ENCODE measurements at regions not wholly inside any gene's neighbourhood (a gene's known extent, or its start where the extent isn't known, plus 50 kb on each side); places are given as distances from the start of the nearest gene placed in this dataset.

- no peak overlapping the region for H2AFZ ChIP-seq (ENCODE audit: low read length)
- H3K36me3 ChIP-seq (replicated peaks; ENCODE audit: insufficient read depth, low read length) = no peaks in the 10 kb centered on the region
- H3K4me3 ChIP-seq (ENCODE audit: low read length) = no peak overlapping the region
- no peaks in the 10 kb centered on the region for H3K9me2 ChIP-seq (replicated peaks; ENCODE audit: insufficient read depth, low read length)
- no peaks in the 10 kb centered on the region for H3K4me1 ChIP-seq (ENCODE audit: low read length)
- no peak overlapping the region for H3K27ac ChIP-seq (ENCODE audit: low read length)
- TF ChIP-seq EZH2phosphoT487 (IDR thresholded peaks at IDR 0.05; ENCODE audit: low read length) = no peak
- TF ChIP-seq CTCF (IDR thresholded peaks at IDR 0.05; ENCODE audit: low read length) = no peak
- TF ChIP-seq EZH2 (optimal IDR thresholded peaks at IDR 0.05; ENCODE audit: low read depth, low read length) = no peak
- H3K4me2 ChIP-seq (ENCODE audit: low read depth, low read length) = no peak overlapping the region
- H3K9me3 ChIP-seq (replicated peaks; ENCODE audit: insufficient read depth, low read length) = no peaks in the 10 kb centered on the region
- no peaks in the 10 kb centered on the region for H3K79me2 ChIP-seq (ENCODE audit: low read length)
- DNase-seq = no peak
- no peaks in the 10 kb centered on the region for H3K27me3 ChIP-seq (replicated peaks; ENCODE audit: insufficient read depth, low read length)
- H4K20me1 ChIP-seq (ENCODE audit: insufficient read depth, low read length) = no peaks in the 10 kb centered on the region
- H3F3A ChIP-seq (ENCODE audit: insufficient read depth, low read length) = no peaks in the 10 kb centered on the region
- H3K9ac ChIP-seq (ENCODE audit: low read length) = no peak overlapping the region
Measured at GRCh38 chr2:71811726-71812125, 335.9 kb downstream of the CYP26B1 start.

DNA sequence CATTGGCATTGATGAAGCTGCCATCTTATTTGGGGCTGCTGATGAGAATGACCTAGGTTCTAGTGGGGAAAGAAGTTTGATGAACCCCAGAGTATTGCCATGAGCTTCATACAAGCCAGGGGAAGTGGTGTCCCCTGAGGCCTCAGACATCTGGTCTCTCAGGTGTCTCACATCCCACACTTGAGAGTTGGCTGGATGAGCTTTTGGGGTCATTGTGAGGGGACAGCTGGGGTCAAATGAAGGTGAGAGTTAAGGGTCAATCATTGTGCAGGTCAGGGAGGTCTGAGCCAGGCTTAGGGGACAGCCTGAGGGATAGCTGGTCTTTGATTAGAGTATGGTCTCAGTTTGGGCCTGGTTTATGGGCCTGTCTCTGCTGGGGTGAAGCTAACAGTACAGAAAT lies 336.5 kb downstream of the CYP26B1 start:
- H2AFZ ChIP-seq (ENCODE audit: low read length) = no peak overlapping the region
- no peaks in the 10 kb centered on the region for H3K27me3 ChIP-seq (replicated peaks; ENCODE audit: insufficient read depth, low read length)
- no peak overlapping the region for H3K9ac ChIP-seq (ENCODE audit: low read length)
- H3K36me3 ChIP-seq (replicated peaks; ENCODE audit: insufficient read depth, low read length) = no peaks in the 10 kb centered on the region
- H4K20me1 ChIP-seq (ENCODE audit: insufficient read depth, low read length) = no peaks in the 10 kb centered on the region
- H3K79me2 ChIP-seq (ENCODE audit: low read length) = no peaks in the 10 kb centered on the region
- H3K27ac ChIP-seq (ENCODE audit: low read length) = no peak overlapping the region
- DNase-seq = no peak
- TF ChIP-seq EZH2 (optimal IDR thresholded peaks at IDR 0.05; ENCODE audit: low read depth, low read length) (no peak), CTCF (IDR thresholded peaks at IDR 0.05; ENCODE audit: low read length) (no peak), EZH2phosphoT487 (IDR thresholded peaks at IDR 0.05; ENCODE audit: low read length) (no peak)
- no peaks in the 10 kb centered on the region for H3K4me1 ChIP-seq (ENCODE audit: low read length)
- H3K9me2 ChIP-seq (replicated peaks; ENCODE audit: insufficient read depth, low read length) = no peaks in the 10 kb centered on the region
- H3K9me3 ChIP-seq (replicated peaks; ENCODE audit: insufficient read depth, low read length) = no peaks in the 10 kb centered on the region
- no peak overlapping the region for H3K4me2 ChIP-seq (ENCODE audit: low read depth, low read length)
- no peaks in the 10 kb centered on the region for H3F3A ChIP-seq (ENCODE audit: insufficient read depth, low read length)
- no peak overlapping the region for H3K4me3 ChIP-seq (ENCODE audit: low read length)

DNA sequence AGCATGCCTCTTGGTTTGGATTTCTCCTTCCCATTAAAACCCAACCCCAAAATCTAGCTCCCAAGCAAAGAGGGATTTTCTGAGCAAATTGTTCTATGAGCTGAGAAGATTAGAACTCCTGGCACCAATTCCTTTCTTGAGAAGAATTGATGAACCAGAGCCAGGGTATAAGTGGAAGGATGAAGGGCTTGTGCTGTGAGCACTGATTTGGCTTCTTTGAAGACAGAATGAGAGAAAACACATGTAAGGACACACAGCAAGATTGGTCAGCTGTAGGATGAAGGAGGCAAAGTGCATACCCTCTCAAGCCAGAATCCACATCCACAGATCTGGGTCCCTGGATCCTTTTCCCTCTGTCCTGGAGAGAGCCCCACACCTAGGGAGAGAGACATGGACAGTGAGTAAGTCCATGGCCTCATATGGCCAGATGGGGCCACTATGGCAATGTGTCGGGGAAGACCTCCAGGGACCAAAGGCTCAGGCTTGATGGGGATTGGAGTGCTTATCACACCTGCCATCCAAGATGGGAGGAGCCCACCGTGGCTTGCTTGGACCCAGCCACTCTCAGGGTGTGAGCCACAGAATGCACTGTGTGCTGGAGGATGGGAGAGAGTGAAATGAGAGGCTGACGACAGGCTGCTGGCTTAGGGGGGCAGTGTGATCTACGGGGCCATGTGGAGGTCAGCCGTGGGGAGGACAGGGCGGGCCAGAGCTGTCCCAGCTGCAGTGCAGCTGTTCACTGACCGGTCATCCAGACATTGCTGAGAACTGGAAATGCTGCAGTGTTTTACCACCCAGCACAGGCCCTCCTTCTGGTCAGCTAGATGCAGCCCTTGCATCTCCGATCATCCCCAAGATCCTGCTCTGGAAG lies 339.8 kb downstream of the CYP26B1 start:
- no peak overlapping the region for H3K4me2 ChIP-seq (ENCODE audit: low read depth, low read length)
- H2AFZ ChIP-seq (ENCODE audit: low read length) = no peak overlapping the region
- H3F3A ChIP-seq (ENCODE audit: insufficient read depth, low read length) = no peaks in the 10 kb centered on the region
- no peaks in the 10 kb centered on the region for H4K20me1 ChIP-seq (ENCODE audit: insufficient read depth, low read length)
- no peak overlapping the region for H3K9ac ChIP-seq (ENCODE audit: low read length)
- H3K4me1 ChIP-seq (ENCODE audit: low read length) = no peaks in the 10 kb centered on the region
- TF ChIP-seq EZH2 (optimal IDR thresholded peaks at IDR 0.05; ENCODE audit: low read depth, low read length) = no peak
- no peak for TF ChIP-seq CTCF (IDR thresholded peaks at IDR 0.05; ENCODE audit: low read length)
- no peak for TF ChIP-seq EZH2phosphoT487 (IDR thresholded peaks at IDR 0.05; ENCODE audit: low read length)
- DNase-seq = no peak
- H3K36me3 ChIP-seq (replicated peaks; ENCODE audit: insufficient read depth, low read length) = no peaks in the 10 kb centered on the region
- H3K27me3 ChIP-seq (replicated peaks; ENCODE audit: insufficient read depth, low read length) = no peaks in the 10 kb centered on the region
- no peak overlapping the region for H3K27ac ChIP-seq (ENCODE audit: low read length)
- no peaks in the 10 kb centered on the region for H3K79me2 ChIP-seq (ENCODE audit: low read length)
- H3K4me3 ChIP-seq (ENCODE audit: low read length) = no peak overlapping the region
- no peaks in the 10 kb centered on the region for H3K9me3 ChIP-seq (replicated peaks; ENCODE audit: insufficient read depth, low read length)
- no peaks in the 10 kb centered on the region for H3K9me2 ChIP-seq (replicated peaks; ENCODE audit: insufficient read depth, low read length)

All from MM.1S (cell line).